ENCODE measurements at regions not wholly inside any gene's neighbourhood (a gene's known extent, or its start where the extent isn't known, plus 50 kb on each side); places are given as distances from the start of the nearest gene placed in this dataset.
A peak's percentile ranks its signal among the peaks of the same experiment; 100 is the strongest.

- Histone ChIP-seq H3K9me3 (ENCODE audit: control insufficient read depth in 2 of 2, low read length in 2 of 2) (peaks cover 2 to 4% of the 10 kb centered on the region in 2 experiments), H3K36me3 (ENCODE audit: control insufficient read depth, insufficient read depth, low read length) (no peaks in the 10 kb centered on the region), H3K4me3 (ENCODE audit: low read depth, low read length) (no peak overlapping the region), H3K4me1 (ENCODE audit: control insufficient read depth, insufficient read depth, low read length, poor library complexity, severe bottlenecking) (no peaks in the 10 kb centered on the region), H3K27me3 (ENCODE audit: control insufficient read depth, insufficient read depth, low read length) (no peaks in the 10 kb centered on the region), H3K27ac (ENCODE audit: insufficient read depth, low read length, poor library complexity, severe bottlenecking) (no peak overlapping the region)
- ATAC-seq (ENCODE audit: low read depth in 2 of 2), result no peak
- no peaks in the 10 kb centered on the region for H3K27me3 Mint-ChIP-seq
- peaks cover 0 to 28% (median 17%) of the 10 kb centered on the region in 7 donors for H3K9me3 Mint-ChIP-seq
- H3K4me3 Mint-ChIP-seq, result no peak overlapping the region
- H3K4me1 Mint-ChIP-seq, result no peaks in the 10 kb centered on the region
- H3K36me3 Mint-ChIP-seq, result no peaks in the 10 kb centered on the region
- peak in 1 of 3 donors; percentile 1 for DNase-seq
- H3K27ac Mint-ChIP-seq, result no peak overlapping the region
These were observed 318.7 kb upstream of the RBFOX1 start for GRCh38 chr16:7013990-7014389.

- Histone ChIP-seq H3K27me3 (ENCODE audit: control insufficient read depth, insufficient read depth, low read length) (no peaks in the 10 kb centered on the region), H3K27ac (ENCODE audit: insufficient read depth, low read length, poor library complexity, severe bottlenecking) (no peak overlapping the region), H3K9me3 (ENCODE audit: control insufficient read depth in 2 of 2, low read length in 2 of 2) (peaks cover 0 to 8% of the 10 kb centered on the region in 2 experiments), H3K4me1 (ENCODE audit: control insufficient read depth, insufficient read depth, low read length, poor library complexity, severe bottlenecking) (no peaks in the 10 kb centered on the region), H3K36me3 (ENCODE audit: control insufficient read depth, insufficient read depth, low read length) (no peaks in the 10 kb centered on the region), H3K4me3 (ENCODE audit: low read depth, low read length) (no peak overlapping the region)
- Mint-ChIP-seq H3K36me3 (no peaks in the 10 kb centered on the region), H3K27ac (no peak overlapping the region), H3K4me1 (no peaks in the 10 kb centered on the region), H3K9me3 (peaks cover 0 to 24% (median 14%) of the 10 kb centered on the region in 7 donors), H3K27me3 (no peaks in the 10 kb centered on the region), H3K4me3 (no peak overlapping the region)
- no peak for ATAC-seq (ENCODE audit: low read depth in 2 of 2)
- no peak for DNase-seq
These were observed 328.4 kb upstream of the RBFOX1 start for GRCh38 chr16:7004266-7004665.

GRCh38 chr16:6993544-6993943, 339.1 kb upstream of the RBFOX1 start:
- Histone ChIP-seq H3K36me3 (ENCODE audit: control insufficient read depth, insufficient read depth, low read length) (no peaks in the 10 kb centered on the region), H3K27ac (ENCODE audit: insufficient read depth, low read length, poor library complexity, severe bottlenecking) (no peak overlapping the region), H3K9me3 (ENCODE audit: control insufficient read depth in 2 of 2, low read length in 2 of 2) (peaks cover 2 to 6% of the 10 kb centered on the region in 2 experiments), H3K4me1 (ENCODE audit: control insufficient read depth, insufficient read depth, low read length, poor library complexity, severe bottlenecking) (no peaks in the 10 kb centered on the region), H3K4me3 (ENCODE audit: low read depth, low read length) (no peak overlapping the region), H3K27me3 (ENCODE audit: control insufficient read depth, insufficient read depth, low read length) (no peaks in the 10 kb centered on the region)
- no peak overlapping the region for H3K27ac Mint-ChIP-seq
- ATAC-seq (ENCODE audit: low read depth in 2 of 2) (no peak), DNase-seq (no peak)
- H3K36me3 Mint-ChIP-seq, result no peaks in the 10 kb centered on the region
- no peaks in the 10 kb centered on the region for H3K4me1 Mint-ChIP-seq
- no peak overlapping the region for H3K4me3 Mint-ChIP-seq
- peaks cover 4 to 21% (median 10%) of the 10 kb centered on the region in 7 donors for H3K9me3 Mint-ChIP-seq
- no peaks in the 10 kb centered on the region for H3K27me3 Mint-ChIP-seq

DNA sequence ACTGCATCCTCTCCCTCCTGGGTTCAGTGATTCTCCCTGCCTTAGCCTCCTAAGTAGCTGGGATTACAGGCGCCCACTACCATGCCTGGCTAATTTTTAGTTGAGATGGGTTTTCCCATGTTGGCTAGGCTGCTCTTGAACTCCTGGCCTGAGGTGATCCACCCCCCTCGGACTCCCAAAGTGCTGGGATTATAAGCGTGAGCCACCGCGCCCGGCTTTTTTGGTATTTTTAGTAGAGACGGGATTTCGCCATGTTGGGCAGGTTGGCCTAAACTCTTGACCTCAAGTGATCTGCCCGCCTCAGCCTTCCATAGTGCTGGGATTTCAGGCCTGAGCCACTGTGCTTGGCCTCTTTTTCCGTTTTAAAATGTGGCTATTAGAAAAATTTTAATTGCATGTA, 343.8 kb upstream of the RBFOX1 start:
- H3K27ac ChIP-seq (ENCODE audit: insufficient read depth, low read length, poor library complexity, severe bottlenecking), result no peak overlapping the region
- no peak overlapping the region for H3K4me3 ChIP-seq (ENCODE audit: low read depth, low read length)
- Mint-ChIP-seq H3K4me3 (no peak overlapping the region), H3K4me1 (no peaks in the 10 kb centered on the region), H3K27me3 (no peaks in the 10 kb centered on the region), H3K9me3 (peaks cover 3 to 21% (median 7%) of the 10 kb centered on the region in 7 donors), H3K27ac (no peak overlapping the region), H3K36me3 (no peaks in the 10 kb centered on the region)
- H3K4me1 ChIP-seq (ENCODE audit: control insufficient read depth, insufficient read depth, low read length, poor library complexity, severe bottlenecking), result no peaks in the 10 kb centered on the region
- peaks cover 2 to 6% of the 10 kb centered on the region in 2 experiments for H3K9me3 ChIP-seq (ENCODE audit: control insufficient read depth in 2 of 2, low read length in 2 of 2)
- no peaks in the 10 kb centered on the region for H3K36me3 ChIP-seq (ENCODE audit: control insufficient read depth, insufficient read depth, low read length)
- no peak for ATAC-seq (ENCODE audit: low read depth in 2 of 2)
- no peak for DNase-seq
- no peaks in the 10 kb centered on the region for H3K27me3 ChIP-seq (ENCODE audit: control insufficient read depth, insufficient read depth, low read length)

DNA sequence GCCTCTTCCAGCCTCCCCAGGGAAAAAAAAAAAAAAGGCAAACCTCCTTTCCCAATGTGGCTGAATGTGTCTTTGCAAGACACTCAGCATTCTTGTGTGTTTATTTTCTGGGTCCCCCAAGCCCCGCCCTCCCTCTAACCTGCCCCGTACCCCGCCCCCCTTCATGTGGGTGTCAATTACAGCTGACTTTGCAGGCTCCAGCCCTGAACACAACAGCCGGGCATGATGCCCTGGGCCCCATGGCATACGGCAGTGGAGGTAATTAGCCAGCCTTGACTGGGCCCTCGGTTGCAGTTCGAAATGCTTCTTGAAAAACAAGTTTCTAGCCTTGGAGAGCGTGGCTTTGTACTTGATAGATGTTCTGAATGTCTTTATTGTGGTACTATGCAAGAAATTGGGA, 354.7 kb upstream of the RBFOX1 start:
- Histone ChIP-seq H3K36me3 (ENCODE audit: control insufficient read depth, insufficient read depth, low read length) (no peaks in the 10 kb centered on the region), H3K4me1 (ENCODE audit: control insufficient read depth, insufficient read depth, low read length, poor library complexity, severe bottlenecking) (no peaks in the 10 kb centered on the region), H3K27me3 (ENCODE audit: control insufficient read depth, insufficient read depth, low read length) (no peaks in the 10 kb centered on the region), H3K4me3 (ENCODE audit: low read depth, low read length) (no peak overlapping the region), H3K9me3 (ENCODE audit: control insufficient read depth in 2 of 2, low read length in 2 of 2) (peaks cover 2 to 7% of the 10 kb centered on the region in 2 experiments), H3K27ac (ENCODE audit: insufficient read depth, low read length, poor library complexity, severe bottlenecking) (no peak overlapping the region)
- Mint-ChIP-seq H3K27me3 (no peaks in the 10 kb centered on the region), H3K4me1 (no peaks in the 10 kb centered on the region), H3K9me3 (peaks cover 0 to 20% (median 9%) of the 10 kb centered on the region in 7 donors), H3K4me3 (no peak overlapping the region), H3K27ac (no peak overlapping the region), H3K36me3 (no peaks in the 10 kb centered on the region)
- DNase-seq, result no peak
- no peak for ATAC-seq (ENCODE audit: low read depth in 2 of 2)

DNA sequence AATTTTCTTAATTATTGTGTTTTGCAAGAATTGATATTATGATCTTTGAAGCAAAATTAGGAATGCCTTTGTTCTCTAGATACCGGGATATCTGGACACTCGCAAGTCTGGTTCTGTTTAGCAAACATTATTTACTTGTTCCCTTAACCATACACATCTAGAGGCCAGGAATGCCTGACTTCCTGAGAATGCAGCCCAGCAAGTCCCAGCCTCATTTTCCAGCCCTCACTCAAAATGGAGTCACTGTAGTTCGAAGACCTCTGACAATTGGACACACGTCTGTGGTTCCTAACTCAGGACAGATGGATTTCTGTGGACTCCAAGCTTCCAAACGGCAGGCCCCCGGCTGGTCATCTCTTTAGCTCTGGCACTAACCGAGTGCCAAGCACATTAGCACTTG, 355.4 kb upstream of the RBFOX1 start:
- H3K36me3 Mint-ChIP-seq, result no peaks in the 10 kb centered on the region
- no peak for ATAC-seq (ENCODE audit: low read depth in 2 of 2)

GRCh38 chr16:6976716-6977115, 355.9 kb upstream of the RBFOX1 start:
- Histone ChIP-seq H3K4me1 (ENCODE audit: control insufficient read depth, insufficient read depth, low read length, poor library complexity, severe bottlenecking) (no peaks in the 10 kb centered on the region), H3K4me3 (ENCODE audit: low read depth, low read length) (no peak overlapping the region), H3K27ac (ENCODE audit: insufficient read depth, low read length, poor library complexity, severe bottlenecking) (no peak overlapping the region), H3K36me3 (ENCODE audit: control insufficient read depth, insufficient read depth, low read length) (no peaks in the 10 kb centered on the region), H3K27me3 (ENCODE audit: control insufficient read depth, insufficient read depth, low read length) (no peaks in the 10 kb centered on the region), H3K9me3 (ENCODE audit: control insufficient read depth in 2 of 2, low read length in 2 of 2) (peaks cover 2 to 7% of the 10 kb centered on the region in 2 experiments)
- H3K9me3 Mint-ChIP-seq, result peaks cover 0 to 28% (median 13%) of the 10 kb centered on the region in 7 donors
- no peak for ATAC-seq (ENCODE audit: low read depth in 2 of 2)
- H3K27ac Mint-ChIP-seq, result no peak overlapping the region
- no peaks in the 10 kb centered on the region for H3K27me3 Mint-ChIP-seq
- no peak overlapping the region for H3K4me3 Mint-ChIP-seq
- H3K36me3 Mint-ChIP-seq, result no peaks in the 10 kb centered on the region
- DNase-seq, result no peak
- no peaks in the 10 kb centered on the region for H3K4me1 Mint-ChIP-seq

More for the DNA sequence above, 355.4 kb upstream of the RBFOX1 start:
- Mint-ChIP-seq H3K27me3 (no peaks in the 10 kb centered on the region), H3K9me3 (peaks cover 0 to 25% (median 11%) of the 10 kb centered on the region in 7 donors), H3K4me1 (no peaks in the 10 kb centered on the region), H3K27ac (no peak overlapping the region), H3K4me3 (no peak overlapping the region)
- Histone ChIP-seq H3K9me3 (ENCODE audit: control insufficient read depth in 2 of 2, low read length in 2 of 2) (peaks cover 2 to 7% of the 10 kb centered on the region in 2 experiments), H3K36me3 (ENCODE audit: control insufficient read depth, insufficient read depth, low read length) (no peaks in the 10 kb centered on the region), H3K27ac (ENCODE audit: insufficient read depth, low read length, poor library complexity, severe bottlenecking) (no peak overlapping the region), H3K4me1 (ENCODE audit: control insufficient read depth, insufficient read depth, low read length, poor library complexity, severe bottlenecking) (no peaks in the 10 kb centered on the region), H3K27me3 (ENCODE audit: control insufficient read depth, insufficient read depth, low read length) (no peaks in the 10 kb centered on the region), H3K4me3 (ENCODE audit: low read depth, low read length) (no peak overlapping the region)
- DNase-seq, result no peak

GRCh38 chr16:6970171-6970857, 362.3 kb upstream of the RBFOX1 start:
- Mint-ChIP-seq H3K36me3 (no peaks in the 10 kb centered on the region), H3K4me1 (no peaks in the 10 kb centered on the region), H3K4me3 (no peak overlapping the region), H3K9me3 (peaks cover 5 to 30% (median 10%) of the 10 kb centered on the region in 7 donors), H3K27ac (no peak overlapping the region), H3K27me3 (no peaks in the 10 kb centered on the region)
- no peak overlapping the region for H3K4me3 ChIP-seq (ENCODE audit: low read depth, low read length)
- H3K27ac ChIP-seq (ENCODE audit: insufficient read depth, low read length, poor library complexity, severe bottlenecking), result no peak overlapping the region
- ATAC-seq (ENCODE audit: low read depth in 2 of 2), result no peak
- no peaks in the 10 kb centered on the region for H3K27me3 ChIP-seq (ENCODE audit: control insufficient read depth, insufficient read depth, low read length)
- no peaks in the 10 kb centered on the region for H3K4me1 ChIP-seq (ENCODE audit: control insufficient read depth, insufficient read depth, low read length, poor library complexity, severe bottlenecking)
- peaks cover 3 to 5% of the 10 kb centered on the region in 2 experiments for H3K9me3 ChIP-seq (ENCODE audit: control insufficient read depth in 2 of 2, low read length in 2 of 2)
- no peak for DNase-seq
- no peaks in the 10 kb centered on the region for H3K36me3 ChIP-seq (ENCODE audit: control insufficient read depth, insufficient read depth, low read length)
